ENCODE measurements at regions not wholly inside any gene's neighbourhood (a gene's known extent, or its start where the extent isn't known, plus 50 kb on each side); places are given as distances from the start of the nearest gene placed in this dataset.

DNA sequence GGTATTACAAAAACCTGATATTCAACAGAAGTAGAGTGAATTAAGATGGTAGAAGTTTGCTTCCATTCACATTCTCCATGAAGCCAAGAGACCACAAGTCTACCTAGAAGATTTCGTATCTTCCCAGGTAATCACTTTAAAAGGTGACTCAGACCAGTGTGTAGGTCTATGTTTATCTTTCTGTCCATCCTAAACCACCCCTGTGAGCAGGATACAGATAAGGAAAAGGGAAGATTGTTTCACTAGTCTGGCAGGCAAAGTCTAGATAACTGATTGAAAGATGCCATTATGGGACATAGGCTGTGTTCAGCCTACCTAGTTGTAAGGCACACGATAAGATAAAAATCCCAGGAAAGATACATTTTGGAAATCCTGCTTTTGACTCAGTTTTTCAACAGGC, 244.3 kb upstream of the NWD2 start:
- Mint-ChIP-seq H3K4me3 (no peak overlapping the region), H3K36me3 (no peaks in the 10 kb centered on the region), H3K27ac (no peak overlapping the region), H3K9me3 (peaks cover 6% of the 10 kb centered on the region), H3K27me3 (no peaks in the 10 kb centered on the region), H3K4me1 (no peaks in the 10 kb centered on the region)
- DNase-seq (ENCODE audit: low spot score in 2 of 2) (no peak), ATAC-seq (ENCODE audit: low read depth) (no peak)

DNA sequence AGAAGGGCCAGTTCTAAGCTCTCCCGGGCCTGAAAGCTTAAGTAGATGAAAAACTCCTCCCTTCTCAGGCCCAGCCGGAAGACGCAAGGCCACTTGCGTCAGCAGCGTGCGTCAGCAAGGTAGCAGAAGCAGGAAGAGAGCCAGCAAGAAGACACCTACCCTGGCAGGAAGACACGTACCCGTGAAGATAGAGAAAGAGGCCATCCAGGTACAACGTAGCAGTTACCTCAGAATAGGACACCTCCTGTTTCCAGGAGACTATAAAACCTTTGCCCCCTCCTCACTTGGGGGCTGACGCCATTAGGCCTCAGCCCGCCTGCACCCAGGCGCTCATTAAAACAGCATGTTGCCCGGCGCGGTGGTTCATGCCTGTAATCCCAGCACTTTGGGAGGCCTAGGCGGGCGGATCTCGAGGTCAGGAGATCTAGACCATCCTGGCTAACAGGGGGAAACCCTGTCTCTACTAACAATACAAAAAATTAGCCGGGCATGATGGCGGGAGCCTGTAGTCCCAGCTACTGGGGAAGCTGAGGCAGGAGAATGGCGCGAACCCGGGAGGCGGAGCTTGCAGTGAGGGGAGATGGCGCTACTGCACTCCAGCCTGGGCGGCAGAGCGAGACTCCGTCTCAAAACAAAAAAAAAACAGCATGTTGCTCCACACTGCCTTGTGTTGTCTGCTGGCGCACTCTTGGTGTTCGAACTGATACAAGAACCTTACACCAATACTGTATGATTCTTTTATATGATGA, 242.7 kb upstream of the NWD2 start:
- H3K9me3 Mint-ChIP-seq: peaks cover 6% of the 10 kb centered on the region
- H3K4me1 Mint-ChIP-seq: no peaks in the 10 kb centered on the region
- no peak overlapping the region for H3K4me3 Mint-ChIP-seq
- no peaks in the 10 kb centered on the region for H3K27me3 Mint-ChIP-seq
- no peaks in the 10 kb centered on the region for H3K36me3 Mint-ChIP-seq
- ATAC-seq (ENCODE audit: low read depth) (no peak), DNase-seq (ENCODE audit: low spot score in 2 of 2) (no peak)
- H3K27ac Mint-ChIP-seq: no peak overlapping the region

- no peak for ATAC-seq (ENCODE audit: low read depth)
- H3K4me3 Mint-ChIP-seq: no peak overlapping the region
- H3K9me3 Mint-ChIP-seq: peaks cover 6% of the 10 kb centered on the region
- DNase-seq (ENCODE audit: low spot score in 2 of 2): no peak
- no peaks in the 10 kb centered on the region for H3K36me3 Mint-ChIP-seq
- H3K27ac Mint-ChIP-seq: no peak overlapping the region
- no peaks in the 10 kb centered on the region for H3K27me3 Mint-ChIP-seq
- no peaks in the 10 kb centered on the region for H3K4me1 Mint-ChIP-seq
These were observed 241.9 kb upstream of the NWD2 start for GRCh38 chr4:37002625-37003024.

DNA sequence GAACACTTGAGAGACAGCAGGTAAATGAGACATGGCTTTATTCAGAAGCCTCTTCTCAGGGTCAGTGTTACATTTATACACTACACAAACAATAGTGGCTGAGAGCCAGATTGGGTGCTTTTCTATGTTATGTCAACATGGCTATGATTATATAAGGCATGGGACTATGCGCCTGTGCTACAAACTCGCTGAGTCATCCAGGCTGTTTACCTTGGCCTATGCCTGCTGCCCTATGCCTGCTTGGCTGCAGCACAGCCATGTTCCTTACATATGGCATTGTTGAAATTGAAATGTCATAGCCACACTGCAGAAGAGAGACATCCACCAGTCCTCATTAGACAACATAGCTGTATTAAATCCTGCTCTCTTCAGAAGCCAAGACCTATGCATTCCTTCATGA, 236.3 kb upstream of the NWD2 start:
- H3K36me3 Mint-ChIP-seq: no peaks in the 10 kb centered on the region
- H3K4me3 Mint-ChIP-seq: no peak overlapping the region
- H3K9me3 Mint-ChIP-seq: peaks cover 12% of the 10 kb centered on the region
- no peaks in the 10 kb centered on the region for H3K4me1 Mint-ChIP-seq
- DNase-seq (ENCODE audit: low spot score in 2 of 2) (no peak), ATAC-seq (ENCODE audit: low read depth) (no peak)
- no peaks in the 10 kb centered on the region for H3K27me3 Mint-ChIP-seq
- no peak overlapping the region for H3K27ac Mint-ChIP-seq

- DNase-seq (ENCODE audit: low spot score in 2 of 2) (no peak), ATAC-seq (ENCODE audit: low read depth) (no peak)
- peaks cover 1% of the 10 kb centered on the region for H3K27me3 Mint-ChIP-seq
- H3K9me3 Mint-ChIP-seq: peaks cover 8% of the 10 kb centered on the region
- H3K27ac Mint-ChIP-seq: no peak overlapping the region
- H3K4me1 Mint-ChIP-seq: no peaks in the 10 kb centered on the region
- no peaks in the 10 kb centered on the region for H3K36me3 Mint-ChIP-seq
- H3K4me3 Mint-ChIP-seq: no peak overlapping the region
These were observed 230.0 kb upstream of the NWD2 start for GRCh38 chr4:37014584-37014983.

DNA sequence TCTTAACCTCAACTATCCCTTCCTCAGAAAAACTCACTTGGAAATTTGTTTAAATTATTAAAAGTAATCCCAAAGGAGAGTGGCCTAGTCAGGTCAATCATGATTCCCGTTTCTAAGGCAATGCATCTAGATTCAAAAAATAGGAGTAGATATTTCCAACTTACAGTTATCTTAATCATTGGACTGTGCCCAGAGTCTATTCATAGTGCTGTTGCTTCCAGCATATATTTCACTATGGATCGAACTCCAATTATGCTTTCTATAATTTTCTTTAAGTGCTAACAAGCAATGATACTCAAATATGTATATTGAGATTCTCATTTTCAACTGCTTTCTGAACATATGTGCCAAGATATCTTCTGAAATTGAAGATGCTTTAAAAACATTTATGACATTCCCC, 229.2 kb upstream of the NWD2 start:
- no peak overlapping the region for H3K27ac Mint-ChIP-seq
- no peaks in the 10 kb centered on the region for H3K4me1 Mint-ChIP-seq
- no peaks in the 10 kb centered on the region for H3K36me3 Mint-ChIP-seq
- no peak for DNase-seq (ENCODE audit: low spot score in 2 of 2)
- H3K4me3 Mint-ChIP-seq: no peak overlapping the region
- H3K27me3 Mint-ChIP-seq: peaks cover 1% of the 10 kb centered on the region
- ATAC-seq (ENCODE audit: low read depth): no peak
- H3K9me3 Mint-ChIP-seq: peaks cover 8% of the 10 kb centered on the region

DNA sequence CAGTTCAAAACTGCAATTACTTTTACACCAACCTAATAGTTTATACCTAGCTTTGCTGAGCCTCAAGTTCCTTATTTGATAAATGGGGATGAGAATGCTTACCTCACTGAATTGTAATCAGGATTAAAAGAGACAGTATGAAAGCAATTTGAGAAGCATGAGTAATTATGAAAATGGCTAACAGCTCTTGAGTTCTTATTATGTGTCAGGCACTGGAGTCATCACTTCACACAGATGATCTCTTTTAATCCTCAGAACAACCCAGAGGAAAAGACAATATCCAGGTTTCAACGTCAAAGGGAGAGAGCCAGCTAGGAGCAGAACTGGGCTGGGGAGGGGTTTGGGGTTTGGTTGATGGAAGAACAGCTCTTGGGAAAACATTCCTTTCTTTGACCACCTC, 221.0 kb upstream of the NWD2 start:
- H3K4me1 Mint-ChIP-seq: no peaks in the 10 kb centered on the region
- DNase-seq (ENCODE audit: low spot score in 2 of 2): no peak
- ATAC-seq (ENCODE audit: low read depth): no peak

DNA sequence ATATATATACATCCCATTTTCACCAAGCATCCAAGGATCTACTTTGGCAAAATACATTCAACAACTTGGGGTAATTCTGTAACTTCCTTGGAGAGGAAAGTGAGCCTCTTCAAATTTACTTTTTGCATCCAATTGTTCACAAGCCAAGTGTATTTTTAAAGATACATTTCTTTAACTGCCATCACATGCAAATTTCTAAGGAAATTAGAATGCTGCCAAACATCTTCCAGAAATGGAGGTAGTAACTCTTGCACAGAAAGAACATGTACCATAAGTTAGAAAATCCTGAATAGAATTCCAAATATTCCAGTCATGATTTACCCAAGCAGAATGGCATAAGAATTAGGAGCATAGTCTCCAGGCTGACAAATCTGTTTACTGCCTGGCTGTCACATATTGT, 220.5 kb upstream of the NWD2 start:
- no peaks in the 10 kb centered on the region for H3K4me1 Mint-ChIP-seq
- no peaks in the 10 kb centered on the region for H3K36me3 Mint-ChIP-seq
- peaks cover 6% of the 10 kb centered on the region for H3K9me3 Mint-ChIP-seq
- H3K27ac Mint-ChIP-seq: no peak overlapping the region
- H3K4me3 Mint-ChIP-seq: no peak overlapping the region
- ATAC-seq (ENCODE audit: low read depth) (no peak), DNase-seq (ENCODE audit: low spot score in 2 of 2) (no peak)
- peaks cover 3% of the 10 kb centered on the region for H3K27me3 Mint-ChIP-seq

More for the DNA sequence above, 221.0 kb upstream of the NWD2 start:
- peaks cover 6% of the 10 kb centered on the region for H3K9me3 Mint-ChIP-seq
- H3K4me3 Mint-ChIP-seq: no peak overlapping the region
- no peaks in the 10 kb centered on the region for H3K36me3 Mint-ChIP-seq
- H3K27me3 Mint-ChIP-seq: peaks cover 3% of the 10 kb centered on the region
- H3K27ac Mint-ChIP-seq: no peak overlapping the region

GRCh38 chr4:37040816-37041215, 203.7 kb upstream of the NWD2 start:
- Mint-ChIP-seq H3K36me3 (no peaks in the 10 kb centered on the region), H3K27ac (no peak overlapping the region), H3K4me1 (no peaks in the 10 kb centered on the region), H3K4me3 (no peak overlapping the region), H3K27me3 (no peaks in the 10 kb centered on the region), H3K9me3 (no peaks in the 10 kb centered on the region)
- ATAC-seq (ENCODE audit: low read depth) (no peak), DNase-seq (ENCODE audit: low spot score in 2 of 2) (no peak)

DNA sequence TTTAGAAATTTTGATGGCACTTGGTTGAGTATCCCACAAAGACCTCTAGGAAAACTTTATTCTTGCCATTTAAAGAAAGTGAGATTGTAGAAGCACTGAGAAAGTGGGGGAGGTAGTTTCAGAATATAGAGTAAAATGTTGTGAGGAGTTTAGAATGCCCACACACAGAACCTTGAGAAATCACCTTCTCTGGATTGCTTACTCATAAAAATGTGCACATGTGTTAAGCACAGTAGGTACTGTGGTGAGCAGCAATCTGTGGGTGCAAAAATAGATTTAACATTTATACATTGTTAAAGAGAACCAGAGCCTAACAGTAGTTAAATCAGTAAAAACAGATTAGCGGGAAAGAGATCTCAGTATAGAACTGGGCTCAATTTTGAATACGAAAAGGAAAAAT, 201.2 kb upstream of the NWD2 start:
- Mint-ChIP-seq H3K36me3 (no peaks in the 10 kb centered on the region), H3K27me3 (no peaks in the 10 kb centered on the region), H3K9me3 (no peaks in the 10 kb centered on the region), H3K4me1 (no peaks in the 10 kb centered on the region), H3K27ac (no peak overlapping the region), H3K4me3 (no peak overlapping the region)
- ATAC-seq (ENCODE audit: low read depth): no peak
- no peak for DNase-seq (ENCODE audit: low spot score in 2 of 2)

DNA sequence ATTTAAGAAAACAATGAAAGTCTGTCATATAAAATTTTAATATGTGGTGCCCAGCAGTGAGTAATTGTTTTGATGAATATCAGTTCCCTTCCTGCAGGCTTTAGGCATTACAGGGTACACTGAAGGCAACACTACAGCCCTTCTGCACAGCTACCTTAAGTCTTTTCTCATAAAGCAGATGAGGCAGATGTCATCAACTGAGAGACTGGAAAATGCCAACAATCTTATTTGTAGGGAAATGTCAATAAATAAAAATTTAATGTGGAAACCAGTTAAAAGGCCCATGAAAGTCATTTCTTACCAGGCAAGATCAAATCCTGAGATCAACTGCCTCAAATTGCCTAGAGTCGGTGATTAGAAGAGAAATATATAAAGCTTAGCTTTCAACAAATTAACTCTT, 193.4 kb upstream of the NWD2 start:
- no peak overlapping the region for H3K27ac Mint-ChIP-seq
- ATAC-seq (ENCODE audit: low read depth): no peak
- H3K9me3 Mint-ChIP-seq: peaks cover 5% of the 10 kb centered on the region
- H3K4me3 Mint-ChIP-seq: no peak overlapping the region
- no peaks in the 10 kb centered on the region for H3K4me1 Mint-ChIP-seq
- no peak for DNase-seq (ENCODE audit: low spot score in 2 of 2)
- H3K27me3 Mint-ChIP-seq: no peaks in the 10 kb centered on the region
- H3K36me3 Mint-ChIP-seq: no peaks in the 10 kb centered on the region

- Mint-ChIP-seq H3K9me3 (peaks cover 5% of the 10 kb centered on the region), H3K27ac (no peak overlapping the region), H3K36me3 (no peaks in the 10 kb centered on the region), H3K4me3 (no peak overlapping the region), H3K4me1 (no peaks in the 10 kb centered on the region), H3K27me3 (no peaks in the 10 kb centered on the region)
- DNase-seq (ENCODE audit: low spot score in 2 of 2) (no peak), ATAC-seq (ENCODE audit: low read depth) (no peak)
These were observed 192.7 kb upstream of the NWD2 start for GRCh38 chr4:37051866-37052265.

DNA sequence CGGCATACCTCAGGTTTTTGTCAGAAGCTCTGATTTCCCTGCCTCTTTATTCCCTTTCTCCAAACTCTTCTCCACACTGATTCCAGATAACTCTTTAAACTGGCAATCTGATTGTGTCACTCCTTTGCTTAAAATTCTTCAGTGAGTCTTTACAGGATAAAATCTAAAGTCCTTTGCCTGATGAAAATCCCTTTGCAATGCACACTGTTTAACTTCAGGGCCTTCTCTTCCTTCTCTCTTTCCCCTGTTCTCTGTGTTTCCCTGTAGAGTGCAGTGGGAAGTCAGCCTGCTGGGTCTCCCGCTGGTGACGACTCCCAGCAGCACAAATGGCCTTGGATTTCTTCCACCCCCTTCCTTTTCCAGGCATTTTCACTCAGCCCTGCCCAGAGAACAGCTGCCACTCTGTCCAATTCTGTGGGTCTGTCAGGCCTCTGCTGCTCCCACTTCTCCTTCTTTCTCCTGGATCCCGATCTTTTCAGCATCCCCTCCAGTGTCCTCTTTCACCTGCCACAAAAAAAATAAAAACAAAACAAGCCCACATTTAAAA, 189.9 kb upstream of the NWD2 start:
- Mint-ChIP-seq H3K27me3 (no peaks in the 10 kb centered on the region), H3K27ac (no peak overlapping the region), H3K9me3 (peaks cover 5% of the 10 kb centered on the region), H3K4me1 (no peaks in the 10 kb centered on the region), H3K36me3 (no peaks in the 10 kb centered on the region), H3K4me3 (no peak overlapping the region)
- ATAC-seq (ENCODE audit: low read depth): no peak
- no peak for DNase-seq (ENCODE audit: low spot score in 2 of 2)

GRCh38 chr4:37058826-37059225, 185.7 kb upstream of the NWD2 start:
- no peaks in the 10 kb centered on the region for H3K36me3 Mint-ChIP-seq
- DNase-seq (ENCODE audit: low spot score in 2 of 2): no peak
- no peak overlapping the region for H3K27ac Mint-ChIP-seq
- no peak for ATAC-seq (ENCODE audit: low read depth)
- H3K4me3 Mint-ChIP-seq: no peak overlapping the region
- H3K9me3 Mint-ChIP-seq: peaks cover 5% of the 10 kb centered on the region
- no peaks in the 10 kb centered on the region for H3K27me3 Mint-ChIP-seq
- H3K4me1 Mint-ChIP-seq: no peaks in the 10 kb centered on the region

DNA sequence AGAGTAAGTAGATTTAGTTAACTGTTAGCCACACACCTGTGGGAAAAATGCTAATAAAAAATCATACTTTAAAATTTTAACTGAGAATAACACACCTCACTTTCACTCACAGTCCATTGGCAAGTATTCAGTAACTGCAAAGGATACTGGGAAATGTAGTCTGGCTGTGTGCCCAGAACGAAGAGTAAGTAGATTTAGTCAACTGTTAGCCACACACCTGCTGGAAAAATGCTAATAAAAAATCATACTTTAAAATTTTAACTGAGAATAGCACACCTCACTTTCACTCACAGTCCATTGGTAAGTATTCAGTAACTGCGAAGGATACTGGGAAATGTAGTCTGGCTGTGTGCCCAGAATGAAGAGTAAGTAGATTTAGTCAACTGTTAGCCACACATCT, 178.4 kb upstream of the NWD2 start:
- no peaks in the 10 kb centered on the region for H3K36me3 Mint-ChIP-seq
- peaks cover 3% of the 10 kb centered on the region for H3K9me3 Mint-ChIP-seq
- ATAC-seq (ENCODE audit: low read depth) (no peak), DNase-seq (ENCODE audit: low spot score in 2 of 2) (no peak)
- H3K27ac Mint-ChIP-seq: no peak overlapping the region
- H3K4me3 Mint-ChIP-seq: no peak overlapping the region
- H3K27me3 Mint-ChIP-seq: no peaks in the 10 kb centered on the region
- no peaks in the 10 kb centered on the region for H3K4me1 Mint-ChIP-seq

Measured in memory B cell (primary cell).